PC-9 (cell line): ENCODE measurements at regions not wholly inside any gene's neighbourhood (a gene's known extent, or its start where the extent isn't known, plus 50 kb on each side); places are given as distances from the start of the nearest gene placed in this dataset.

Source experiments
- EZH2 ChIP-seq: fragments of 200-600 bp; sonication (generic); IDR thresholded peaks from 2 replicates; pipeline ENCODE4 v1.8.0; 2017; ENCODE audit warnings: antibody characterized with exemption, low read depth
- TF ChIP-seq, protein P1 (sequence below): fragments of 200-600 bp; sonication (generic); conservative IDR thresholded peaks from 2 replicates; pipeline ENCODE4 v1.6.1; 2017; ENCODE audit warnings: mixed run types, antibody characterized with exemption, mild to moderate bottlenecking, moderate library complexity

DNA sequence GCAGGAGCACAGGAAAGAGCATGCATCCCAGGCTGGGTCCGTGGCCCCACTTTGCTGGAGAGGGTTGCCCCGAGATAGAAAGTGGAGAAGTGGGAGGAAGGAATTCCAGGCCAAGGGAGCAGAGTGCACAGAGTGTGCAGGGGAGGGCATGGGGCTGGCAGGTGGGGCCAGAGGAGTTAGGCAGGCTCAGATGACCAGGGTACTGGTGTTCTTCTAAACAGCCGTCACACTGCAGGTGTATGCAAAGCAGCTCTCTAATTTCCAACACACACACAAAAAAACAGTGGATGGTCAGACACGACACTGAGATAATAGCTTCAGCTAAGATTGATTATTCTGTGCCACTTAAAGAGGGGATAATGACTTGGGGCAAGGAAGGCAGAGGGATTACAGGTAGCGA is 212.2 kb downstream of the MTRR start:
- TF ChIP-seq, protein P1, sequence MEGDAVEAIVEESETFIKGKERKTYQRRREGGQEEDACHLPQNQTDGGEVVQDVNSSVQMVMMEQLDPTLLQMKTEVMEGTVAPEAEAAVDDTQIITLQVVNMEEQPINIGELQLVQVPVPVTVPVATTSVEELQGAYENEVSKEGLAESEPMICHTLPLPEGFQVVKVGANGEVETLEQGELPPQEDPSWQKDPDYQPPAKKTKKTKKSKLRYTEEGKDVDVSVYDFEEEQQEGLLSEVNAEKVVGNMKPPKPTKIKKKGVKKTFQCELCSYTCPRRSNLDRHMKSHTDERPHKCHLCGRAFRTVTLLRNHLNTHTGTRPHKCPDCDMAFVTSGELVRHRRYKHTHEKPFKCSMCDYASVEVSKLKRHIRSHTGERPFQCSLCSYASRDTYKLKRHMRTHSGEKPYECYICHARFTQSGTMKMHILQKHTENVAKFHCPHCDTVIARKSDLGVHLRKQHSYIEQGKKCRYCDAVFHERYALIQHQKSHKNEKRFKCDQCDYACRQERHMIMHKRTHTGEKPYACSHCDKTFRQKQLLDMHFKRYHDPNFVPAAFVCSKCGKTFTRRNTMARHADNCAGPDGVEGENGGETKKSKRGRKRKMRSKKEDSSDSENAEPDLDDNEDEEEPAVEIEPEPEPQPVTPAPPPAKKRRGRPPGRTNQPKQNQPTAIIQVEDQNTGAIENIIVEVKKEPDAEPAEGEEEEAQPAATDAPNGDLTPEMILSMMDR, result no peak
- no peak for TF ChIP-seq EZH2
